Activated CD8-positive, alpha-beta T cell treated with anti-CD3 and anti-CD28 coated beads for 36 hours (primary cell): ENCODE measurements at regions not wholly inside any gene's neighbourhood (a gene's known extent, or its start where the extent isn't known, plus 50 kb on each side); places are given as distances from the start of the nearest gene placed in this dataset.
A peak's percentile ranks its signal among the peaks of the same experiment; 100 is the strongest.
"Not testable (repeated sequence)": the region's sequence is repeated elsewhere in the genome, so short reads cannot be mapped to it uniquely, and the experiment has no call there.

Experiments
- ATAC-seq: fragments of 200-7000 bp; cut with Tn5 transposase; one replicate; pipeline ENCODE4 v1.10.0; 2021; ENCODE audit warnings: mild to moderate bottlenecking, moderate library complexity
- CTCF ChIA-PET: fragments of 350-600 bp; sonication (Branson Sonifier 250); formaldehyde crosslinking; loops from one replicate; lab custom pipeline; 2021; ENCODE audit warnings: antibody characterized with exemption; lab: Charles Lee
- POLR2A ChIA-PET: fragments of 350-600 bp; sonication (Branson Sonifier 250); formaldehyde crosslinking; loops from one replicate; lab custom pipeline; 2021; ENCODE audit warnings: antibody characterized with exemption; lab: Charles Lee
- DNase-seq: peaks from one replicate; pipeline ENCODE4 v3.0.0-alpha.2; 2020
- H3K27ac Mint-ChIP-seq: one replicate; pipeline ENCODE4 v1.8.0; 2021; ENCODE audit warnings: mild to moderate bottlenecking, mixed read lengths
- H3K27me3 Mint-ChIP-seq: one replicate; pipeline ENCODE4 v1.8.0; 2021; ENCODE audit warnings: mixed read lengths
- H3K36me3 Mint-ChIP-seq: one replicate; pipeline ENCODE4 v1.8.0; 2021; ENCODE audit warnings: low read depth, mixed read lengths
- H3K4me1 Mint-ChIP-seq: one replicate; pipeline ENCODE4 v1.8.0; 2021; ENCODE audit warnings: low read depth, mixed read lengths
- H3K4me3 Mint-ChIP-seq: one replicate; pipeline ENCODE4 v1.8.0; 2021; ENCODE audit warnings: mild to moderate bottlenecking, moderate library complexity, mixed read lengths
- H3K9me3 Mint-ChIP-seq: one replicate; pipeline ENCODE4 v1.8.0; 2021; ENCODE audit warnings: mixed read lengths
- intact Hi-C: fragments of 100-400 bp; cut with micrococcal nuclease; formaldehyde crosslinking; loops from one replicate; pipeline ENCODE4 v1.10.0; 2022
- TF ChIP-seq, protein P1 (sequence below): fragments of 200-600 bp; IDR thresholded peaks from one replicate; pipeline ENCODE4 v1.8.0; 2022; ENCODE audit warnings: antibody characterized with exemption, mild to moderate bottlenecking

DNA sequence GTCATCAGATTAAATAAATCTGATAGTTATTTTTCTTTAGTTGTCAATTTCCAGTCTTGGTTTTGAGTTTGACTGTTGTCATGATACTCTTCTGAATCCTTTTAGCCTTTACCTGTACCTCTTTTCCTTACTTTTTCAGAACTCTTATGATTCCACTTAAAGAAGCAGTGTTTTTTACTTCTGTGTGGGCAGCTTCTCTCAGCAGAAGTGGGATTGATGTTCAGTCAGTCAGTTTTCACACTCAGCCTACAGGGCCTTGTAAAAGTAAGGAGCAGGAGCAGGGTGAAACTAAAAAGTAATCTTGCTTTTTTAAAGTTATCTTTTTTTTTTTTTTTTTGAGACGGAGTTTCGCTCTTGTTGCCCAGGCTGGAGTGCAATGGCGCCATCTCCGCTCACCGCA, 75.1 kb downstream of the HAUS1 start:
- peaks cover 55% of the 10 kb centered on the region for H3K4me1 Mint-ChIP-seq
- no peak overlapping the region for H3K4me3 Mint-ChIP-seq

DNA sequence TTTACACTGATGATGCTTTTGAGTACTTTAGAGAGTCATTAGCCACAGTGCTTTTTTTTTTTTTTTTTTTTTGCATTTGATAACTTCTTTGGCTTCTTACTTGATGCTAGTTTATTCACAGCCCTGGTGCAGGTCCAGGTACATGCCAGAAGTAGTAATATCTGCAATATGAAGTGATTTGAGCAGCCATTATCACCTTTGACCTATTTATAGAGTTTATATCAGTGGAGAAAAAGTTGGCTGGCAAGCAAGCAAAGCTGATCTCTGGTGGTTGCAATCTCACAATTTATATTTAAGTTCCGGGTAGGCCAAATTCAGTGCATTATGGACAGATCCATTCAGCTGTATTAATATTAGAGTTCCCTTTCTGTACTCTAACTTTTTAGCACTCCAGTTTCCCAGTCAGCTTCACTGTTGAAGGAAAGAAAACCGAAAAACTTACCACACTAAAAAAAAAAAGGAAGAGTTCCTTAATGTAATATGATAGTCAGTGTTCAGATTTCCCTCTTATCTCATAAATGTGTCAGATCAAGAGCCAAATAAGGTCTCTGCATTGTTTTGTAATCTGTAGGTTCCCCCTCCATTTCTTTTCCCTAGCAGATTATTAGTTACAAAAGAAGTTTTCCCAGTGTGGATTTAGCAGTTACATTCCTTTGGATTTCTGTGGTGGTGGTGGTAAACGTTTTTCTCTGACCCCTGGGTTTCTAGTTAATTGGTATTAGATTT, 78.6 kb downstream of the HAUS1 start:
- TF ChIP-seq, protein P1, sequence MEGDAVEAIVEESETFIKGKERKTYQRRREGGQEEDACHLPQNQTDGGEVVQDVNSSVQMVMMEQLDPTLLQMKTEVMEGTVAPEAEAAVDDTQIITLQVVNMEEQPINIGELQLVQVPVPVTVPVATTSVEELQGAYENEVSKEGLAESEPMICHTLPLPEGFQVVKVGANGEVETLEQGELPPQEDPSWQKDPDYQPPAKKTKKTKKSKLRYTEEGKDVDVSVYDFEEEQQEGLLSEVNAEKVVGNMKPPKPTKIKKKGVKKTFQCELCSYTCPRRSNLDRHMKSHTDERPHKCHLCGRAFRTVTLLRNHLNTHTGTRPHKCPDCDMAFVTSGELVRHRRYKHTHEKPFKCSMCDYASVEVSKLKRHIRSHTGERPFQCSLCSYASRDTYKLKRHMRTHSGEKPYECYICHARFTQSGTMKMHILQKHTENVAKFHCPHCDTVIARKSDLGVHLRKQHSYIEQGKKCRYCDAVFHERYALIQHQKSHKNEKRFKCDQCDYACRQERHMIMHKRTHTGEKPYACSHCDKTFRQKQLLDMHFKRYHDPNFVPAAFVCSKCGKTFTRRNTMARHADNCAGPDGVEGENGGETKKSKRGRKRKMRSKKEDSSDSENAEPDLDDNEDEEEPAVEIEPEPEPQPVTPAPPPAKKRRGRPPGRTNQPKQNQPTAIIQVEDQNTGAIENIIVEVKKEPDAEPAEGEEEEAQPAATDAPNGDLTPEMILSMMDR, result no peak
- CTCF ChIA-PET, result interaction anchor here (1.4 to 5.0 kb wide), 3 partner anchors 9 to 34 kb away, joined by 3 to 34 read pairs (median 7); a partner anchor contains a TSS
- Mint-ChIP-seq H3K4me3 (no peak overlapping the region), H3K36me3 (peaks cover 26% of the 10 kb centered on the region), H3K27me3 (no peaks in the 10 kb centered on the region), H3K27ac (peak overlapping the region; percentile 76), H3K9me3 (no peaks in the 10 kb centered on the region), H3K4me1 (peaks cover 55% of the 10 kb centered on the region)
- DNase-seq, result no peak
- no peak for ATAC-seq
- intact Hi-C loops, result no loop called here
- POLR2A ChIA-PET, result interaction anchor here (0.6 to 1.0 kb wide), 4 partner anchors 10 to 288 kb away, joined by 3 to 4 read pairs (median 3); no protein-coding TSS in a partner anchor

More for the DNA sequence above, 75.1 kb downstream of the HAUS1 start:
- DNase-seq, result no peak
- H3K9me3 Mint-ChIP-seq, result no peaks in the 10 kb centered on the region
- H3K27me3 Mint-ChIP-seq, result no peaks in the 10 kb centered on the region
- no peak overlapping the region for H3K27ac Mint-ChIP-seq
- H3K36me3 Mint-ChIP-seq, result peaks cover 37% of the 10 kb centered on the region
- ATAC-seq, result no peak
- CTCF ChIA-PET, result no interaction called here
- TF ChIP-seq, protein P1, result no peak
- intact Hi-C loops, result no loop called here
- POLR2A ChIA-PET, result no interaction called here

DNA sequence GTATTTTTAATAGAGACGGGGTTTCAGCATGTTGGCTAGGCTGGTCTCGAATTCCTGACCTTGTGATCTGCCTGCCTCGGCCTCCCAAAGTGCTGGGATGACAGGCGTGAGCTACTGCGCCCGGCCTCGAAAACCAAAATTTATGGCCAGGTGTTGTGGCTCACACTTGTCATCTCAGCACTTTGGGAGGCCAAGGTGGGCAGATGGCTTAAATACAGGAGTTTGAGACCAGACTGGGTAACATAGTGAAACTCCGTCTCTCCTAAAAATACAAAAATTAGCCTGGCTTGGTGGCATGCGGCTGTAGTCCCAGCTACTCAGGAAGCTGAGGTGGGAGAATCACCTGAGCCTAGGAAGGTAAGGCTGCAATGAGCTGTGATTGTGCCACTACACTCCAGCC, 80.1 kb downstream of the HAUS1 start:
- intact Hi-C loops, ATAC-seq, H3K27me3 Mint-ChIP-seq, H3K4me3 Mint-ChIP-seq, DNase-seq, H3K9me3 Mint-ChIP-seq: not testable (repeated sequence)
- Mint-ChIP-seq H3K36me3 (peaks cover 24% of the 10 kb centered on the region), H3K27ac (peak overlapping the region; percentile 42), H3K4me1 (peaks cover 53% of the 10 kb centered on the region)
- ChIA-PET POLR2A (interaction anchor here (1.0 to 2.5 kb wide), 3 partner anchors 9 to 23 kb away, joined by 3 to 11 read pairs (median 3); no protein-coding TSS in a partner anchor), CTCF (interaction anchor here (0.7 to 5.0 kb wide), 4 partner anchors 9 to 474 kb away, joined by 3 to 34 read pairs (median 3); a partner anchor contains a TSS)

DNA sequence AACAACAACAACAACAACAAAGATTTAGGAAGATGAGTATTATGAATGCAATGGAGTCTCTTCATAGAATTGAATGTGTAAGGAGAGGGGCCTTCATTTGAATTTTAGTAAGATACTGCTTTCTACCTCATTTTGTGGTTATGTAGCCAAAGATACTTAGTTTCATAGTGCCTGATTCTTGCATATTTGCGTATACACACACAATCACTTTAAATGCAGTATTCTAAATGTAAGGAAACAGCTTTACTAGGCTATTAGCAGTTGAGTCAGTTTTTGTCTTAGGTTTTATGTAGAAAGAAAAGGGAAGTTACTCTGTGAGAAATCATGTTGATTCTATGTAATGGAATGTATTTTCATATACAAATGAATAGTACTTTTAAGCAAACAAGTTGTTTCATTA, 80.5 kb downstream of the HAUS1 start:
- H3K27me3 Mint-ChIP-seq, result no peaks in the 10 kb centered on the region
- DNase-seq, result no peak
- TF ChIP-seq, protein P1, result no peak
- peaks cover 23% of the 10 kb centered on the region for H3K36me3 Mint-ChIP-seq
- peaks cover 54% of the 10 kb centered on the region for H3K4me1 Mint-ChIP-seq
- H3K9me3 Mint-ChIP-seq, result no peaks in the 10 kb centered on the region
- intact Hi-C loops, result no loop called here
- POLR2A ChIA-PET, result interaction anchor here (1.0 to 2.5 kb wide), 3 partner anchors 9 to 23 kb away, joined by 3 to 11 read pairs (median 3); no protein-coding TSS in a partner anchor
- CTCF ChIA-PET, result interaction anchor here (0.7 to 5.0 kb wide), 4 partner anchors 8 to 473 kb away, joined by 3 to 34 read pairs (median 3); a partner anchor contains a TSS
- H3K27ac Mint-ChIP-seq, result peak overlapping the region; percentile 42
- no peak for ATAC-seq
- no peak overlapping the region for H3K4me3 Mint-ChIP-seq

DNA sequence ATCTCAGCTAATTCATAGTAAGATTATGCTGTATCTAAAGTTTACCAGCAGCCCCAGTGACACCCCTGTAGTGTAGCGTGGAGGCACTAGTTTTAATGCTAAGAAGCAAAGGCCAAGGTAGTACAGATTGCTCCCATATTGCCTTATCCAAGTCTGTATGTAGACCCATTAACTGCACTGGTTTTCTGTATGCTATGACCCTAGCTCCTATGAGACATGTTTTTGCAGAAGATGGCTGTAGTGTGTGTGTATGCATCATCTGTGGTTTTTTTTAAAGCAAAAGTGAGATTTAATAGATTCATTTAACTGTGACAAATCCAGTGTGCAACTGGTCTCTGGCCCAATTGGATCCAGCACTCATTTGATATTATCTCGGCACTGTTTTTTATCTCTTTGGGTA, 86.5 kb downstream of the HAUS1 start:
- ATAC-seq (peak; percentile 48), DNase-seq (no peak)
- H3K4me3 Mint-ChIP-seq, result no peak overlapping the region
- H3K36me3 Mint-ChIP-seq, result peaks cover 20% of the 10 kb centered on the region
- H3K9me3 Mint-ChIP-seq, result no peaks in the 10 kb centered on the region
- H3K27ac Mint-ChIP-seq, result no peak overlapping the region
- H3K4me1 Mint-ChIP-seq, result peaks cover 40% of the 10 kb centered on the region
- intact Hi-C loops, result no loop called here
- TF ChIP-seq, protein P1, result no peak
- H3K27me3 Mint-ChIP-seq, result no peaks in the 10 kb centered on the region
- ChIA-PET CTCF (interaction anchor here (1.2 to 2.0 kb wide), 4 partner anchors 11 to 23 kb away, joined by 3 to 5 read pairs (median 4); no protein-coding TSS in a partner anchor), POLR2A (interaction anchor here (0.6 to 2.0 kb wide), 4 partner anchors 8 to 87 kb away, joined by 3 to 6 read pairs (median 3); no protein-coding TSS in a partner anchor)
